B cell (primary cell): ENCODE measurements at regions not wholly inside any gene's neighbourhood (a gene's known extent, or its start where the extent isn't known, plus 50 kb on each side); places are given as distances from the start of the nearest gene placed in this dataset.

Experiments used
- EZH2 ChIP-seq: IDR thresholded peaks from 2 replicates; pipeline ENCODE4 v1.6.1; 2012; ENCODE audit warnings: borderline replicate concordance, low read depth, mild to moderate bottlenecking, moderate library complexity, low read length; ENCODE audit not compliant: insufficient read depth, poor library complexity, severe bottlenecking
- TF ChIP-seq, protein P1 (sequence below): fragments of 200-600 bp; IDR thresholded peaks from one replicate; pipeline ENCODE4 v1.8.0; 2022; ENCODE audit warnings: antibody characterized with exemption, mild to moderate bottlenecking

DNA sequence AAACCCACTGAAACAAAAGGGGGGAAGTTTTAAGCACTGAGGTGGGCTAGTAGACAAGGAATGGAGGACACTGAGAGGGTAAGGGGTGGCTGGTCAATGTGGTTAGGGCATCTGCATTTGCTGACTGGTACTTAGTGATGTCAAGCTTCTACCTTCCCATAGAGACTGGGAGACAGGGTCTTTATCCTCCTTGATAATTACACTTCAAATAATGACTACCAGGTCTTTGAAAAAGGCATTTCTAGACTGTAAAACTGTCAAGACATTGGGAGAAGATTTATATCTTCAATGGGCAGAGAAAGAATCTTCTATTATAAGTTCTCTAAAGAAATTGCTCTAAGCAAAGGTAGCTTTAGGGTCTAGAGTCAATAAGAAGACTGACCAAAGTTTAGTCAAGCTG is 1490.8 kb upstream of the PCDH20 start:
- TF ChIP-seq, protein P1, sequence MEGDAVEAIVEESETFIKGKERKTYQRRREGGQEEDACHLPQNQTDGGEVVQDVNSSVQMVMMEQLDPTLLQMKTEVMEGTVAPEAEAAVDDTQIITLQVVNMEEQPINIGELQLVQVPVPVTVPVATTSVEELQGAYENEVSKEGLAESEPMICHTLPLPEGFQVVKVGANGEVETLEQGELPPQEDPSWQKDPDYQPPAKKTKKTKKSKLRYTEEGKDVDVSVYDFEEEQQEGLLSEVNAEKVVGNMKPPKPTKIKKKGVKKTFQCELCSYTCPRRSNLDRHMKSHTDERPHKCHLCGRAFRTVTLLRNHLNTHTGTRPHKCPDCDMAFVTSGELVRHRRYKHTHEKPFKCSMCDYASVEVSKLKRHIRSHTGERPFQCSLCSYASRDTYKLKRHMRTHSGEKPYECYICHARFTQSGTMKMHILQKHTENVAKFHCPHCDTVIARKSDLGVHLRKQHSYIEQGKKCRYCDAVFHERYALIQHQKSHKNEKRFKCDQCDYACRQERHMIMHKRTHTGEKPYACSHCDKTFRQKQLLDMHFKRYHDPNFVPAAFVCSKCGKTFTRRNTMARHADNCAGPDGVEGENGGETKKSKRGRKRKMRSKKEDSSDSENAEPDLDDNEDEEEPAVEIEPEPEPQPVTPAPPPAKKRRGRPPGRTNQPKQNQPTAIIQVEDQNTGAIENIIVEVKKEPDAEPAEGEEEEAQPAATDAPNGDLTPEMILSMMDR, result no peak
- TF ChIP-seq EZH2, result no peak
